GM19397 (cell line): ENCODE measurements at regions not wholly inside any gene's neighbourhood (a gene's known extent, or its start where the extent isn't known, plus 50 kb on each side); places are given as distances from the start of the nearest gene placed in this dataset.

Experiments used
- ATAC-seq: cut with Tn5 transposase; IDR thresholded peaks from one replicate; pipeline ENCODE4 v1.9.1; 2021; ENCODE audit warnings: mild to moderate bottlenecking, moderate library complexity; ENCODE audit not compliant: unreplicated experiment

- no peak for ATAC-seq
These were observed 243.7 kb downstream of the SLC16A7 start for GRCh38 chr12:59839514-59839913.

- no peak for ATAC-seq
These were observed 247.5 kb downstream of the SLC16A7 start for GRCh38 chr12:59843260-59843843.

- no peak for ATAC-seq
These were observed 248.9 kb downstream of the SLC16A7 start for GRCh38 chr12:59844750-59845149.

- ATAC-seq, result no peak
These were observed 249.5 kb downstream of the SLC16A7 start for GRCh38 chr12:59845293-59845692.

DNA sequence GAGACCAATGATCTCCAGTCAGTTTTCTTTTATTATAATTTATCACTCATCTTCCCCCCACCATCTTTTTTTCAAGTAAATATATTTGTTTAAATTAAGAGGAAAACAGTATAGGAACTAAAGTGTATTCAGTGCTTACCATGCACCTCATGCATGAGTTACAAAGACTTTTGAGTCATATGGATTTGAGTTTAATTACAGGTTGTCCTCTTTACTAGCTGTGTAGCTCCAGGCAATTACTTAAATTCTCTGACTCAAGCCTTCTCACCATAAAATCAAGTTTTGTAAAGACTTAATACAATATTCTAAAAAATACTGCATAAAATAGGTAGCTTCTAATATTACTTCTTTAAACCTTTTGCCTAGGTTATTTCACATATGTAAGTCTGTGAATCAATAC is 251.3 kb downstream of the SLC16A7 start:
- ATAC-seq, result no peak

DNA sequence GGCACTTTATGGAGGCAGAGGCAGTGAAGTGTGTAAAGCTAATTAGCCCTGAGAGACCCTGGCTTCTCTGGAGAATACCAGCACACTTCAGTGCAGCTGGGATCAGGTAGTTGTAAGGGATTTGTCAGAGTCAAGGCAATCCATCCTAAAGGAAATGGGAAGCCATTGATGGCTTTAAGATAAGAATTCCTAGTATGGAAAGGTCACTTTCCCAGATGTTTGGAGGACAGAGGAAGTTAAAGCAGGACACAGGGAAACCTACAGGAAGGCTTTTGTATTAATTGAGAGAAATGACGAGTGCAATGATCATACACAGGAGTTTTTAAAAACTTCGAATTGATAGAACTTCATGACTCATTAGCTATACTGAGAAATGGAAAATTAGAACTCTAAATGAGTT is 254.4 kb downstream of the SLC16A7 start:
- ATAC-seq, result no peak

DNA sequence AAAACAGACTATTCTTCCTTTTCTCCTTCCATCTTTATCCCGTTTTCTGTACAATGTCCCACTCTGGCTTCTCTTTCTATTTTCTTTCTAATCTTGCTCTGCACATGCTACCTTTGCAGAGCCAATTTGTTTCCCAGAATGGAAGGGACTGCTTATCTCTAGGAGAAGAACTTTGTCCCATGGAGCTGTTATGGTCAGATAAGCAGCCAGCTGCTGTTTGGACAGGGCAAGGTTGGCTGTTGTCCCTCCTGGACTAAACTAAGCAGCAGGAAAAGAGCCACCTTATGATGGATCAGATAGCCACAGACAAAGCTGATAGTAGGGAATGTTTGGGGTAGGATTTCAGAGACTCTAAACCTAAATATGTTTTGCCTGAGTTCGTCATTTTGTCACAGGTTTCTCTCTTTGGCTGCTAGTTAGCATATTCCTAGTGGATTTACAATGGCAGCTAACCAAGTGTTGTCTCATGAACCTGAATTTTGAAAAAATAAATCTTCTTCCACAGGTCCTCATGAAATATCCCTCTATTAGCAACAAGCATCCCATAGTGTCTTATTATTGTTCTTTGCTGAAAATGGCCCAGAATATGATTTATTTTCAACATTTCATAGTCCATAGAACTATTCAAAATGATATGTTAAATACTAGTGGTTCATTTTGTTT is 262.8 kb downstream of the SLC16A7 start:
- no peak for ATAC-seq

DNA sequence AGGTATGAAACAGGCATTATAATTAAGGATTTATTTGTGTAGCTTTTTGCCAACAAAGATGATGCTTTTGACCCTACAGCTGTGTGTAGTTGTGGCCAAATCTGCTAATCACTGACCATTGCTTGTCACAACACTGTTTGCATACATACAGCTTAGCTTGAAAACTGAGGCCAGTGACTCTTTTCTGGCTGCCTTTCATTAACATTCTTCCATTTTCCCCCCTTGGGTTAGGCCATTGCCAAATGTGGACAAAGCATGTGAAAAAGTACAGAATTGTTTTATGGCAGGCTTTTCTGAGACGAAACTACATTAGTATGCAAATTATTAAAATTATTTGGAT is 263.3 kb downstream of the SLC16A7 start:
- no peak for ATAC-seq

DNA sequence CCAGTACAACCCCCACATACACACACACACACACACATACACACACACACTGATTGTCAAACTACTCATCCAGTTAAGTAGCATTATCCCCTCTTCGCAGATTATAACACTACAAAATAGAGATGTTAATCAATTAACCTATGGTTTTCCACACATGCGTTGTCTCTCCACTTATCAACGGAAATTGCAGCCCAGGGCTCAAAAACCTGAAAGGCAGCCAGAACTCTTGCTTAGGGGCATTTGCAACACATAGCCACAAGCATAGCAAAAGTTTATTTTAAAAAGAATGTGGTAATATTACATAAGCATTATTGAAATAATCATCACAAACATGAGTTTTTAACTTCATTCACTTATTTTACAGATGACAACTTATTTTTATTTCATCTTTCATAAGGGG is 265.8 kb downstream of the SLC16A7 start:
- no peak for ATAC-seq

- no peak for ATAC-seq
These were observed 271.2 kb downstream of the SLC16A7 start for GRCh38 chr12:59867055-59867454.

- ATAC-seq, result no peak
These were observed 271.9 kb downstream of the SLC16A7 start for GRCh38 chr12:59867689-59868088.

DNA sequence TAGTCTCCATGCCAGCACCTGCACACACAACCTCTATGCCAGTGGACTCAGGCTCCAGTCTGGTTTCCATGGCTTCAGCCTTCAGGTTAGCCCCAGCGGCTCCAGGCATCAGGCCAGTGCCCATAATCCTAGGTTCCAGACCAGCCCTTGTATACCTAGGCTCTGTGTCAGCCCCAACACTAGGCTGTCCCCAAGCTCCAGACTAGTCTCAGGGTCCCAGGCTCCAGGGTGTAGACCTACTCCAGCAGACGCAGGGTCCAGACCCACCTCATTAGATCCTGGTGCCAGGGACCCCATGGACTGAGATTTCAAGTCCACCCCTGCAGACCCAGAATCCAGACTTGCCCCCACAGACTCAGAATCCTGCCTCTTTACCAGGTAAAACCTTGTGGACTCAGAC is 275.9 kb downstream of the SLC16A7 start:
- no peak for ATAC-seq

- no peak for ATAC-seq
These were observed 277.3 kb downstream of the SLC16A7 start for GRCh38 chr12:59873136-59873535.

- no peak for ATAC-seq
These were observed 279.0 kb downstream of the SLC16A7 start for GRCh38 chr12:59874781-59875180.

GRCh38 chr12:59886131-59886733 is 290.4 kb downstream of the SLC16A7 start:
- no peak for ATAC-seq

DNA sequence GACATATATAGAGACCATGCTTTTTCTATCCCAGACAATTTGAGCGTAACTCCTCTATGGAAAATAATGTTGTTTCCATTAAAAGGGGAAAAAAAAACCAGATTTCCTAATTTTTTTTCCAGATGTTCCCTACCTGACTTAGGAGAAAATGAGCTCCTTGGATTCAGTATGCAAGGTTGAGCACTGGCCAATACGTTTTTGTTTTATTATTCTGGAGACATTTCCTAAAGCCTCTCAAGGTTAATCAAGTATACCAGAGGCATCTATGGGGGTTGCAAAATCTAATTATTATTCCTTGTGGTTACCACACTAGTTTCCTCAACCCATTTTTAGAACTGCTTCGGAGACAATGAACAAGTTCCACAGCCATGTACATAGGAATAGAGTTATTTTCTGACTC is 291.3 kb downstream of the SLC16A7 start:
- no peak for ATAC-seq

- no peak for ATAC-seq
These were observed 295.2 kb downstream of the SLC16A7 start for GRCh38 chr12:59890896-59891579.

DNA sequence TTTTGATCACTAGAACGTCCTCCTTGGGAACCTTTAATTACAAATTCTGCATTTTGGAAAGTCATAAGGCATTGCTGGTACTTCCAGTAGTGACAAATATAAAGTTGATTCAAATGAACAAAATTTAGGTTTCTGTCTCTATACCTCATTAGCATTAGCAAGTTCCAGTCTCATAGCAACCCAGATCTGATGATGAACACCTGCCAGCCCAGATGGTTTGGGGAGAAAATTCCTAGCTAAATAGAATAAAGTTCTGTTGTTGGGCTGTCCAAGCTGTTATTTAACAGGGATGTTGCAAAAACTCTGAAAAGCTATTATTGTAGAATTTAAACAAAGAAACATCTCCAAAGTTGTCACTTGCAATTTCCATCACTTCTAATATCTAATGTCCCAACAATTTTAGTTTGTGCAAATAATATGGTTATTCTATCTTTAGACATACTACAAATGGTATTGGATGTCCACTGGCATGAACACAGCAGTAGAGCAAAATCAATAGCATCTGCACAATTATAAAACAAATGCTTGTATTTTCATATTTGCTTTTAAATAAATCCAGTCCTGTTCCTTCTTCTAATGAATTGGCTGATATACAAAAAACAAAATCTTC is 299.4 kb downstream of the SLC16A7 start:
- ATAC-seq, result no peak

DNA sequence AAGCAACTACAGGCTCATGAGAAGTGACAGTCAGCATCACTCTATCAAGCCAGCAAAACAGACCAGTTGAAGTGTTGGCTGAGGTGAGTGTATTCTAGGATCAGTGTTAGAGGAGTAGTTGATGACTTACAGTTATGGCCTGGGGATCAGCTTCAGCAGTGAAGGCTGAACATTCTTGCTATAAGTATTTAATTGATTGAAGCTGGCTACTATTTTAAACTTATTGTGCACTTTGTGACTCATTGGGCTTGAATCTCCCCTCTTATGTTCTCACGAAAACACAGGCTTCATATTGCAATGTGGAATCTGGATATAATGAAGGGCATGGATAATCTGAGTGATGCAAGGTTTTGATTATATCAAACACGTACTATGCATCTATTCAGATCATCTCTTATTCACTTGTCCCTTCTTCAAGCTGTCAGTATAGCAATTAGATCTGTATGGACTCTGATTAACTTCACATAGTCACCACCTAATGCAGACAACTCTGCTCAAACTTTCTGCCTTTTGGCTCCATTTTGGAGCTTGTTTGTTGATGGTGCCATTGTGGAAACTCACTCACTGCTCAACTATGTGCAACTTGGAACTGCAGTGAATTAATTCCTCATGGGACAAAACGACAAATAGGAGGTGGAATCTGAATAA is 309.2 kb downstream of the SLC16A7 start:
- no peak for ATAC-seq

GRCh38 chr12:59911516-59911915 is 315.7 kb downstream of the SLC16A7 start:
- ATAC-seq, result no peak

DNA sequence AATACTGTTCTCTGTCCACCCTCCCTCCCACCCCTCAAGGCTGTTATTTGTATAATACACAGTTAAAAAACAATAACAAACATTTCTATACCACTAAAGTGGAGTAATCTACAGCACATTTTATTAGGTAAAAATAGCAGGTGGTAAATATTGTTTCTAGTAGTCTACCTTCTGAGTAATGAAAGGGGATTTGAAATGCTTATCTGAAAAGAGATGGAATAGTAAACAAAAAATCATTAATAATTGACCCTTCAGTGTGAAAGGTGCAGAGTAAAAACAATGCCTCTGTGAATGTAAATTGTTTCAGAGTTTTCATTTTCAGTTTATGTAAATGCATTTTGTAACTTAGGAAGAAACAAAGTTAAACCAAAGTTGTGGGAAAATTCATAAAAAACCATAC is 321.2 kb downstream of the SLC16A7 start:
- no peak for ATAC-seq
